ENCODE measurements at regions not wholly inside any gene's neighbourhood (a gene's known extent, or its start where the extent isn't known, plus 50 kb on each side); places are given as distances from the start of the nearest gene placed in this dataset.

GRCh38 chr5:54630738-54631359 is 113.3 kb downstream of the SNX18 start:
- TF ChIP-seq, protein P1, sequence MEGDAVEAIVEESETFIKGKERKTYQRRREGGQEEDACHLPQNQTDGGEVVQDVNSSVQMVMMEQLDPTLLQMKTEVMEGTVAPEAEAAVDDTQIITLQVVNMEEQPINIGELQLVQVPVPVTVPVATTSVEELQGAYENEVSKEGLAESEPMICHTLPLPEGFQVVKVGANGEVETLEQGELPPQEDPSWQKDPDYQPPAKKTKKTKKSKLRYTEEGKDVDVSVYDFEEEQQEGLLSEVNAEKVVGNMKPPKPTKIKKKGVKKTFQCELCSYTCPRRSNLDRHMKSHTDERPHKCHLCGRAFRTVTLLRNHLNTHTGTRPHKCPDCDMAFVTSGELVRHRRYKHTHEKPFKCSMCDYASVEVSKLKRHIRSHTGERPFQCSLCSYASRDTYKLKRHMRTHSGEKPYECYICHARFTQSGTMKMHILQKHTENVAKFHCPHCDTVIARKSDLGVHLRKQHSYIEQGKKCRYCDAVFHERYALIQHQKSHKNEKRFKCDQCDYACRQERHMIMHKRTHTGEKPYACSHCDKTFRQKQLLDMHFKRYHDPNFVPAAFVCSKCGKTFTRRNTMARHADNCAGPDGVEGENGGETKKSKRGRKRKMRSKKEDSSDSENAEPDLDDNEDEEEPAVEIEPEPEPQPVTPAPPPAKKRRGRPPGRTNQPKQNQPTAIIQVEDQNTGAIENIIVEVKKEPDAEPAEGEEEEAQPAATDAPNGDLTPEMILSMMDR (IDR thresholded peaks at IDR 0.05; ENCODE audit: unreplicated experiment): no peak
- CTCF ChIA-PET: no interaction called here
- H3K27me3 Mint-ChIP-seq (ENCODE audit: unreplicated experiment): no peaks in the 10 kb centered on the region
- BruUV-seq (replicated peaks): no TSS peak
- no peaks in the 10 kb centered on the region for H3K36me3 Mint-ChIP-seq (ENCODE audit: insufficient read depth, unreplicated experiment)
- peaks cover 3% of the 10 kb centered on the region for H3K9me3 Mint-ChIP-seq (ENCODE audit: low read depth, unreplicated experiment)
- intact Hi-C loops (cut with micrococcal nuclease; ENCODE audit: unreplicated experiment): no loop called here
- no peak overlapping the region for H3K27ac Mint-ChIP-seq (ENCODE audit: unreplicated experiment)
- peaks cover 11% of the 10 kb centered on the region for H3K4me1 Mint-ChIP-seq (ENCODE audit: low read depth, unreplicated experiment)
- H3K4me3 Mint-ChIP-seq (ENCODE audit: low read depth, unreplicated experiment): no peak overlapping the region
- no peak for DNase-seq

GRCh38 chr5:54629115-54629514 is 111.6 kb downstream of the SNX18 start:
- peaks cover 3% of the 10 kb centered on the region for H3K9me3 Mint-ChIP-seq (ENCODE audit: low read depth, unreplicated experiment)
- no peaks in the 10 kb centered on the region for H3K27me3 Mint-ChIP-seq (ENCODE audit: unreplicated experiment)
- no TSS peak for BruUV-seq (replicated peaks)
- H3K4me3 Mint-ChIP-seq (ENCODE audit: low read depth, unreplicated experiment): no peak overlapping the region
- DNase-seq: no peak
- intact Hi-C loops (cut with micrococcal nuclease; ENCODE audit: unreplicated experiment): no loop called here
- TF ChIP-seq, protein P1 (IDR thresholded peaks at IDR 0.05; ENCODE audit: unreplicated experiment): no peak
- no peaks in the 10 kb centered on the region for H3K36me3 Mint-ChIP-seq (ENCODE audit: insufficient read depth, unreplicated experiment)
- peaks cover 11% of the 10 kb centered on the region for H3K4me1 Mint-ChIP-seq (ENCODE audit: low read depth, unreplicated experiment)
- CTCF ChIA-PET: no interaction called here
- no peak overlapping the region for H3K27ac Mint-ChIP-seq (ENCODE audit: unreplicated experiment)

DNA sequence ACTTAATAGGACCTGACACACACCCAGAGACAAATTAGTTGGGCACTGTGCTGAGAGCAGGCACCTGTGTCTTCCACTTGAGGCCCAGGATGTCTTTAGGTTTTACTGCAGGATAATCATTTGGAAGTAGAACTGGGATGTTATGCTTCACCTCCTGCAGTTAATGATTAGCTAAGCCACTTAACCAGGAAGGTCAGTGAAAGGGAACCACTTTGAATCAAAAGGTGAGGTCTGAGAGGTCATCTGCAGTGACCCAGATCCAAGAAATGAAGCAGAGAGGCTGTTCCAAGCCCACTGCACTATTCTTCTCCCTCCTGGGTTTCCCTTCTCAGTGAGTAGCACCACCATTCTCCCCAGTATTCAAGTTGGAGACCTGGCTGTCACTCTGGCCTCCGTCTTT is 110.5 kb downstream of the SNX18 start:
- TF ChIP-seq, protein P1 (IDR thresholded peaks at IDR 0.05; ENCODE audit: unreplicated experiment): no peak
- DNase-seq: no peak
- CTCF ChIA-PET: no interaction called here
- Mint-ChIP-seq H3K9me3 (ENCODE audit: low read depth, unreplicated experiment) (peaks cover 3% of the 10 kb centered on the region), H3K27ac (ENCODE audit: unreplicated experiment) (no peak overlapping the region), H3K27me3 (ENCODE audit: unreplicated experiment) (no peaks in the 10 kb centered on the region), H3K36me3 (ENCODE audit: insufficient read depth, unreplicated experiment) (no peaks in the 10 kb centered on the region), H3K4me1 (ENCODE audit: low read depth, unreplicated experiment) (peaks cover 11% of the 10 kb centered on the region), H3K4me3 (ENCODE audit: low read depth, unreplicated experiment) (no peak overlapping the region)
- BruUV-seq (replicated peaks): no TSS peak
- intact Hi-C loops (cut with micrococcal nuclease; ENCODE audit: unreplicated experiment): no loop called here

GRCh38 chr5:54626407-54626806 is 108.8 kb downstream of the SNX18 start:
- Mint-ChIP-seq H3K36me3 (ENCODE audit: insufficient read depth, unreplicated experiment) (no peaks in the 10 kb centered on the region), H3K4me3 (ENCODE audit: low read depth, unreplicated experiment) (no peak overlapping the region), H3K27me3 (ENCODE audit: unreplicated experiment) (no peaks in the 10 kb centered on the region), H3K9me3 (ENCODE audit: low read depth, unreplicated experiment) (peaks cover 3% of the 10 kb centered on the region), H3K4me1 (ENCODE audit: low read depth, unreplicated experiment) (peaks cover 11% of the 10 kb centered on the region), H3K27ac (ENCODE audit: unreplicated experiment) (no peak overlapping the region)
- BruUV-seq (replicated peaks): no TSS peak
- no peak for DNase-seq
- TF ChIP-seq, protein P1 (IDR thresholded peaks at IDR 0.05; ENCODE audit: unreplicated experiment): no peak
- intact Hi-C loops (cut with micrococcal nuclease; ENCODE audit: unreplicated experiment): no loop called here
- CTCF ChIA-PET: no interaction called here
